CD4-positive, alpha-beta T cell treated with Interleukin-6 for 4 hours (primary cell): ENCODE measurements at regions not wholly inside any gene's neighbourhood (a gene's known extent, or its start where the extent isn't known, plus 50 kb on each side); places are given as distances from the start of the nearest gene placed in this dataset.

Source experiments
- DNase-seq: peaks from one replicate; pipeline ENCODE4 v3.0.0-alpha.2; 2020; ENCODE audit warnings: mixed read lengths

DNA sequence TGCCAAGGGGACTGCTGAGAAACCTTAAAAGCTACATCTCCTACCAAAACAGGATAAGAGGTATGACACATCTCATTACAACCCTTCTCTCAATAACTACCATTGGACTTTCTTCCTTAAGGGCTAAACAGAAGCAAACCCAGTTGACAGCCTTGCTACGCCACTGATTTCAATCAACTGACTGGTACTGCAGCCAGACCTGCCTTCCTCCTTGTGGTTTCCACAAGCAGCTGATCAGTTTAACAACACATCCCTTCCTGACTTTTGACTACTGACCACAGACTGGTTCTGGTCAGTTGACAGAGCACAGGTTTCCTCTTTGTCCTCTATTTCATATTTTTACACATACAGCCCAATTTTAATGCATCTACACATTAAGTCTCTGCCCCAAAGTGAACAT lies 108.8 kb downstream of the ADAMTS1 start:
- DNase-seq: no peak

GRCh38 chr21:26732432-26733221 lies 112.6 kb downstream of the ADAMTS1 start:
- peak; percentile 16 for DNase-seq

- no peak for DNase-seq
Observed at GRCh38 chr21:26719750-26720149, 125.5 kb downstream of the ADAMTS1 start.

DNA sequence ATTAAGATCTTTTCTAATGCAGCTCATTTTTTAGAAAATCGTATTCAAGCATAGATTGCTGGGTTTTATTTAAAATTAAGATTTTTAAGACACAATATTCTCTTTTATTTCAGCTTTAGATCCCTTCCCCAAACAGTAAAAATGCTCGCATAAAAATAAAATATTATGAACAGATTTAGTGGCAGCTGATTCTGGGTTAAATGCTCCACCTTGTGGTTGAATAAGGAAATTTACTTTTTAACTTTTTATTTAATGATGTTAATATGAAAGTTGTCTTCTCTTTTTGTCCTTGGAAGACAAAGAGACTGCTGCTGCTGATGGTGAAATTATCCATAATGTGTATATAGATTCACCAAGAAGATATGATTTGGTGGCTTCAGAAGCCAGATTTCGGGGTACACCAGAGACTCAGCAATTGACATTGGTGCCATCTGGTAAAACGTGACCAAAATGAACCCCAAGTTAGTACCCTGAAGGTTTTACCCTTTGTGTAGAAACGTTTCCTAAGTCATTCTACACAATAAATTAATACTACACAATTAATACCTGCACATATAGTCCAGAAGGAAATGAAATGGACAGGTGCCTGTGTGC lies 128.0 kb downstream of the ADAMTS1 start:
- no peak for DNase-seq

- peak; percentile 27 for DNase-seq
Observed at GRCh38 chr21:26715878-26716506, 129.2 kb downstream of the ADAMTS1 start.

- DNase-seq: no peak
Observed at GRCh38 chr21:26715116-26715515, 130.1 kb downstream of the ADAMTS1 start.

GRCh38 chr21:26710155-26710554 lies 135.1 kb downstream of the ADAMTS1 start:
- no peak for DNase-seq

- no peak for DNase-seq
Observed at GRCh38 chr21:26709090-26709489, 136.0 kb upstream of the CYYR1 start.

- no peak for DNase-seq
Observed at GRCh38 chr21:26708223-26708800, 135.2 kb upstream of the CYYR1 start.

DNA sequence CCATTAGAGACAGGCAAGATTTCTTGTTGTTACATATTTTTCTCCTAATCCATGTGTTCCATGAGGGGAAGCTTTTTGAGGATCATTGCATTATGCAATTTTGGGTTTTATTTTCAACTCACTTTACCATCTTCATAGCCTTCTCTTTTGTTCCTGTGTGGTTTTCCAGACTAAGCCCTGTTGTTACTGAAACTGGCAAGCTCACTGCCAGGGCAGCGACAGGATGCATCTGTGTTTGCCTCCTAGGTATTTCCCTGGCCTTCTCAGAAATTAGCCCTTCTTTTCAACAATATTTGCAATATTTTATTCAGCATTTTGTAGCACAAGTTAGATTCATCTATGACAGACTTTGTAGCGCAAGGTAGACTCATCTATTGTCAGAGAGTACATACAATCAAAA lies 134.2 kb upstream of the CYYR1 start:
- DNase-seq: no peak

- DNase-seq: no peak
Observed at GRCh38 chr21:26698416-26698815, 125.3 kb upstream of the CYYR1 start.

DNA sequence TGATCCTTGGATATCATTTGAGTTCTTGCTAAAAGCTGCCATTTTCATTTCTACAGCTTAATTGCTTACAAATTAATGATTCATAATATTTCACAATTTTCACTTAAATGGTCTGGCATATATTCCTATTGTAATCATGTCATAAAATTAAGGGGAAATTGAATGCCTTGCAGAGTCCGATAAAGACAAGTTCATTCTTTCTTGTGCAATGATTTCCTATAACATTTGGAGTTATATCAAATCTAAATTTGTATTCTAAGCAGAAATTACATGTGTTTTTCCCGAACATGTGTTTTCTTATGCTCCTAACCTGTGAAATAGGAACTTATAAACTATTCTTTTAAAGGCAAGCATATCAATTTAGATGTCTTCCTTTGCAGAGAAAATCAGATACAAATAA lies 118.3 kb upstream of the CYYR1 start:
- no peak for DNase-seq

GRCh38 chr21:26686705-26687104 lies 113.6 kb upstream of the CYYR1 start:
- DNase-seq: no peak

DNA sequence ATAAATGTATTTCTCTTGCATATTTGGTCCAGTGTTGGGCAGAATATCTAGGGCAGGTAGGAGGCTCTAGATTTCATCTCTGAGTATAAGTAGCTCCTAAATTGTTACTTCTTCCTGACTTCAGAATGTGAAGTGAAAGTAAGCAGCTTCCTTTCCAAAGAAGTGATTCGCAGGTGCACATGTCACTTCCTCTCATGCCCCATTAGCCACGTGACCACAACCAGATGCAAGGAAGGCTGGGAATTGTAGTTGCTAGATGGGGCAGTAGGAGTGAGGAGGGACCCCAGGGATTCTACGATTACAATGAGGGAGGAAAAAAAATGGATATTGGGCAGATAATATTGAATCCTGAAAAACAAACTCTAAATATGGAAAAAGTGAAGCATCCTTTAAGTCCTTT lies 113.2 kb upstream of the CYYR1 start:
- peak; percentile 28 for DNase-seq

GRCh38 chr21:26684889-26685288 lies 111.8 kb upstream of the CYYR1 start:
- DNase-seq: no peak

DNA sequence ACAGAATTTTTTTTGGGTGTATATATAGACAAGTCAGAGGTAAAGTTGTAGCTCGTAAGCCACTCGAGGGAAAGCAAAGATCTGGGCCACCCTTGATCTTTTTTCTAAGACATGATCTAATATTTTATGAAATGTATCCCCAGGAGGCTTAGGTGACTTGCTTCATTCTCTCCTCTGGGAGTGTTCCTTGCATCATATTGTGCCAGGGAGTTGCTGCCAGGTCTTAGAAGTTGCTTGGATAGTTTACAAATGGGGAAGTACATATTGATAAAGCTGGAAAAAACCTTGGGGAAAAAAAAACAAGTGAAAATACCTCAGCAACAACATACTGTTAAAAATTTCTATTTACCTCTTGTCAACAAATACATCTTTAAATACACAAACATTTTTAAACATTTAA lies 110.9 kb upstream of the CYYR1 start:
- DNase-seq: no peak

DNA sequence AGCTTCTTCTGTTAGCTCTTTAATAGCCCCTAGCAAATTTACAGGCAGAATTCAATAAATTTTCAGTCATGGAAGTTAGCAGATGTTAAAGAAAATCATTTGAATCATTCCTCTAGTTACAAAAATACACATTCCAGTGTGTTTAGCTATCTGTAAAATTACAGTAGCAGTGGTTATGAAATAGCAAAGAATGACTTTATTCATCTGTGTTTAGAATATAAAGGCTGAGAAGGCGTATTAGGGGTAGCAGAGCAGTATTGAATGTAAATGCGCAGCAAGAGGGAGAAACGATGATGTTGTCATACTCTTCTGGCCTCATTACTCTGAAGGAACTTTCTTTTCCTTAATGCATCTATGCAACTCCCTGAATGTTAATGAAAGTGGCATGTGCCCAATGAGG lies 106.2 kb upstream of the CYYR1 start:
- no peak for DNase-seq

GRCh38 chr21:26674323-26674722 lies 101.2 kb upstream of the CYYR1 start:
- DNase-seq: no peak

GRCh38 chr21:26669215-26669764 lies 96.2 kb upstream of the CYYR1 start:
- DNase-seq: no peak

DNA sequence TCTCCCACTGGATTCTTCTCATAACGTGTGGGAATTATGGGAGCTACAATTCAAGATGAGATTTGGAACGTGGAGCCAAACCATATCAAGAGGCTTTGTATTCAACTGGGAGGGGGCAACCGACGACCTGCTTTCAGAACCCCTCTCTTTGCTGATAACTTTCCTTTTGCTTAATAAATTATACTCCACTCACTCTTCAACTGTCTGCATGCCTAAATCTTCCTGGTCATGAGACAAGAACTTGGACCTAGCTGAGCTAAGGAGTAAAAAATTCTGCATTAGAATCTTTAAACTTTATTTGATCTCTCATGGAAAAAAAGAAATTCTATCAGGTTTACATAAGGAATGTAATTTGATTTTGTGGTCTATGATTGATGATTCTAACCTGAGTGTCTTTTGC lies 86.7 kb upstream of the CYYR1 start:
- DNase-seq: no peak

DNA sequence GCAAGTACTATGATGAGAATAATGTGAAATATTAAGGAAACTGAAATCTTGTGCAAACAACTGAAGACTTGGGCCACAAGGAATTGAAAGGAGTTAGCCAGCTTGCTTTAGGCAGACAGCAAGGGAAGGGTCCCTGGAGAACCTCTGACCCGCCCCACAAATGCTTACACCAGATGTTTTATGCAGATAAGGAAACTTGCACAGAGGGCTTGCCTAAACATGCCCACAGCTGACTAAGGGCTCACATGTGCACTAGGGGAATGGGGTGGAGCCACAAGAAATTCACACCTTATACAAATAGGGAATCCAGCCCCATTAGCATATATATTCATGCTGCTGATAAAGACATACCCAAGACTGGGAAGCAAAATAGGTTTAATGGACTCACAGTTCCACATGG lies 86.1 kb upstream of the CYYR1 start:
- no peak for DNase-seq

- no peak for DNase-seq
Observed at GRCh38 chr21:26655460-26655859, 82.4 kb upstream of the CYYR1 start.

DNA sequence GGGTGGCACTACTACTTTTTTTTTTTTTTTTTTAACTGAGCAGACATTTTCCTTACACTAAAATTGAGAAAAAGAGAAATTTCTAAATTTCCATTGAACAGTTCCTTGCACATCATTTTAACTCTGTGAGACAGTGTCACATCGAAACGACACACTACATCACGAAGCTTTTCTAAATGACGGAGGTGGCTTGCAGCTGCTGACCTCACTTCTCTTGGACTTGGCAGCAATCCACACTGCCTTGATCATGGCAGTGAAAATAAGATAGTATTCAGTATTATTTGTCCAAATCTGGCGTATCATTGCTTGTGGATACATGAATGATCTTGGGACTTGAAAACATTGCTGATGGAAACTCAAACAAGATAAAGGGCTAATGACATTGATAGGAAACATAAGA lies 80.3 kb upstream of the CYYR1 start:
- DNase-seq: no peak

GRCh38 chr21:26652854-26653253 lies 79.8 kb upstream of the CYYR1 start:
- DNase-seq: no peak
